Type B pancreatic cell (in vitro differentiated cells): ENCODE measurements at regions not wholly inside any gene's neighbourhood (a gene's known extent, or its start where the extent isn't known, plus 50 kb on each side); places are given as distances from the start of the nearest gene placed in this dataset.

Experiments used
- DNase-seq: peaks from one replicate; pipeline ENCODE4 v3.0.0; 2021; ENCODE audit warnings: mixed read lengths; ENCODE audit not compliant: unreplicated experiment; ENCODE audit errors: extremely low spot score
- H3K27ac Mint-ChIP-seq: 2 replicates; pipeline ENCODE4 v1.8.0; 2021; ENCODE audit warnings: mild to moderate bottlenecking, mixed read lengths
- H3K27me3 Mint-ChIP-seq: 2 replicates; pipeline ENCODE4 v1.8.0; 2021; ENCODE audit warnings: mixed read lengths
- H3K36me3 Mint-ChIP-seq: 2 replicates; pipeline ENCODE4 v1.8.0; 2021; ENCODE audit warnings: mixed read lengths
- H3K4me1 Mint-ChIP-seq: one replicate; pipeline ENCODE4 v1.8.0; 2021; ENCODE audit warnings: mixed read lengths; ENCODE audit not compliant: unreplicated experiment
- H3K4me3 Mint-ChIP-seq: 2 replicates; pipeline ENCODE4 v1.8.0; 2021; ENCODE audit warnings: mild to moderate bottlenecking, mixed read lengths
- H3K9me3 Mint-ChIP-seq: 2 replicates; pipeline ENCODE4 v1.8.0; 2021; ENCODE audit warnings: mixed read lengths
- CTCF ChIP-seq: fragments of 200-600 bp; sonication (generic); conservative IDR thresholded peaks from 2 replicates; pipeline ENCODE4 v1.5.0; 2021; ENCODE audit warnings: antibody characterized with exemption, mild to moderate bottlenecking

DNA sequence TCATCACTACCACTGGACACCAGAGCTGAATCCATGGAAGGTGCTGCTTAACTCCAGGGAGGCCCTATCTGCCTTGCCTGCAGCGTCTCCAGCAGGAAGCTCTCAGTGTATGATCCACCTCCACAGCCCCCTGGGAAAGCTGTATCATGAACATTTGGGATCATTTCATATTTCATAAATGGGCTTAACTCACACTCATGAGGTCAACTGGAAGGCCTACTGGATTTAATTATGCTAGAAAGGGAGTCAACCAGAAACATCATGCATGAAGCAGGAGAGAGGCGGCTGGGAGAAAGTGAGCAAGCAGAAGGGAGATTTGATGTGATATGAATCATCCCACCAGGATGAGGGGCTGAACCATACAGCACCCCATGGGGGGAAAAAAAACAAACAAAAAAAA, 537.7 kb downstream of the TNS1 start:
- H3K9me3 Mint-ChIP-seq: no peaks in the 10 kb centered on the region
- H3K27me3 Mint-ChIP-seq: peaks cover 4% of the 10 kb centered on the region
- no peak for TF ChIP-seq CTCF
- H3K4me1 Mint-ChIP-seq: peaks cover 14% of the 10 kb centered on the region
- DNase-seq: no peak
- H3K36me3 Mint-ChIP-seq: no peaks in the 10 kb centered on the region
- H3K27ac Mint-ChIP-seq: no peak overlapping the region
- H3K4me3 Mint-ChIP-seq: no peak overlapping the region

GRCh38 chr2:217463402-217464075, 539.3 kb downstream of the TNS1 start:
- no peak for TF ChIP-seq CTCF
- Mint-ChIP-seq H3K27ac (no peak overlapping the region), H3K4me1 (peaks cover 14% of the 10 kb centered on the region), H3K4me3 (no peak overlapping the region), H3K36me3 (no peaks in the 10 kb centered on the region), H3K9me3 (no peaks in the 10 kb centered on the region), H3K27me3 (no peaks in the 10 kb centered on the region)
- no peak for DNase-seq

DNA sequence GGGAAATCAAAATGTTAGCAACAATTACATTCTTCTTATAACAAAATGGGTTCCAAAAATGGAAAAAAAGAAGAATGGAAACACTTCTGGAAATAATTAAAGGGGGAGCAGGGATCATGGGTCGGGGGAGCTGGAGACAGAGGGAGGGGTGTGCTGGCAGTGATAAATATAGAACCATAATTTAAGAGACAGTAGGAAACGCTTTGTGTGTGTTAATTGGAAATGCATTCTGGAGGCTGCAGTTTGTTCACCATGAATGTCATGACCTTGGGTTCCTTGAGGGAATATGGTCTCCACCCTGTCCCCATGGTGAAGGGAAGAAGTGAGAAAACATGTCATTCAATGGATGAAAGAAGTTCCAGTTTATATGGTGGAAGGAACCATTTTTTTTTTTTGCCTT, 540.7 kb downstream of the TNS1 start:
- Mint-ChIP-seq H3K27ac (no peak overlapping the region), H3K4me3 (no peak overlapping the region), H3K4me1 (peaks cover 3% of the 10 kb centered on the region), H3K36me3 (no peaks in the 10 kb centered on the region), H3K9me3 (no peaks in the 10 kb centered on the region), H3K27me3 (no peaks in the 10 kb centered on the region)
- no peak for TF ChIP-seq CTCF
- DNase-seq: no peak

- H3K36me3 Mint-ChIP-seq: no peaks in the 10 kb centered on the region
- H3K4me1 Mint-ChIP-seq: no peaks in the 10 kb centered on the region
- no peak overlapping the region for H3K4me3 Mint-ChIP-seq
- no peak for DNase-seq
- no peaks in the 10 kb centered on the region for H3K9me3 Mint-ChIP-seq
- TF ChIP-seq CTCF: no peak
- no peak overlapping the region for H3K27ac Mint-ChIP-seq
- H3K27me3 Mint-ChIP-seq: no peaks in the 10 kb centered on the region
These were observed 541.1 kb downstream of the TNS1 start for GRCh38 chr2:217461674-217462073.

GRCh38 chr2:217459680-217460405, 543.0 kb downstream of the TNS1 start:
- DNase-seq: no peak
- Mint-ChIP-seq H3K36me3 (no peaks in the 10 kb centered on the region), H3K4me3 (no peak overlapping the region), H3K27ac (no peak overlapping the region), H3K9me3 (no peaks in the 10 kb centered on the region), H3K27me3 (no peaks in the 10 kb centered on the region), H3K4me1 (peaks cover 5% of the 10 kb centered on the region)
- no peak for TF ChIP-seq CTCF
